GM12872 (cell line): ENCODE measurements at regions not wholly inside any gene's neighbourhood (a gene's known extent, or its start where the extent isn't known, plus 50 kb on each side); places are given as distances from the start of the nearest gene placed in this dataset.

Experiments used
- CTCF ChIP-seq: IDR thresholded peaks from 3 replicates; pipeline ENCODE4 v1.5.1; 2011; ENCODE audit warnings: low read depth, mild to moderate bottlenecking, low read length, moderate library complexity; ENCODE audit not compliant: insufficient read depth

DNA sequence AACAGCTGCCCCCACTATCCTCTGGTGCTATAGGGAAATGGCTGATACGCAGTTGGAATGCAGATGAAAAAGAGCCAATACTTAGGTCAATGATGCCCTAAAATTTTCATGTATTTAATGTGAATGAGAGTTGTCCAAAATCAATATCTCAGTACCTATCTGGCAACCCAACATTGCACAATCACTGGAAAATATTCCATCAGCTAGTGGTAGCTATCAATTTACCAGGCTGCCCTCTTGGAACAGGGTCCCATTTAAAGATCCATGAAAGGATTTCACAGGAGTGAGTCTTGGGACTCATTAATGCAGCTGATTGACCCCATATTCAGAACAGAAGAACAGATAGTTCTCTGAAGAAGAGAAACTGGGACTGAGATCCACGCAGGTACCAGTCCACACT lies 638.9 kb downstream of the SMARCA1 start:
- no peak for TF ChIP-seq CTCF

GRCh38 chrX:128883650-128884049 lies 639.6 kb downstream of the SMARCA1 start:
- TF ChIP-seq CTCF, result no peak

GRCh38 chrX:128870361-128870760 lies 652.9 kb downstream of the SMARCA1 start:
- no peak for TF ChIP-seq CTCF

DNA sequence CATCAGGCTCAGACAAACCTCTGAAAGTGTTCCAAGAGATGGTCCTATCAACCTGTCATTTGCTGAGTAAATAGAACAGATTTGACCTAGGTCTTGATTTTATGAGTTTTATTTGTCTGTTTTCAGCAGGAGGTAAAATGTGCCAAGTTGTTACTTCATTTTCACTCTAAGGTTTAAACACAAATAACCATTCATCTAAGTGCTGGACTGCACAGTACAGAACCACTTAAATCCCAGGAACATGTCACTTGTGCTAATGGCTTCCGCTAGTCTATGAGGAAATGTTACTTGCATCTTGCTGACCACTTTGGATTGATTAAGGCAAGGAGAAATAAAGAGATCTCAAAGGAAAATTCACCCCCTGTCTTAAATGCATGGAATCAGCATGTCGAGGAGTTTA lies 660.7 kb downstream of the SMARCA1 start:
- TF ChIP-seq CTCF, result no peak

DNA sequence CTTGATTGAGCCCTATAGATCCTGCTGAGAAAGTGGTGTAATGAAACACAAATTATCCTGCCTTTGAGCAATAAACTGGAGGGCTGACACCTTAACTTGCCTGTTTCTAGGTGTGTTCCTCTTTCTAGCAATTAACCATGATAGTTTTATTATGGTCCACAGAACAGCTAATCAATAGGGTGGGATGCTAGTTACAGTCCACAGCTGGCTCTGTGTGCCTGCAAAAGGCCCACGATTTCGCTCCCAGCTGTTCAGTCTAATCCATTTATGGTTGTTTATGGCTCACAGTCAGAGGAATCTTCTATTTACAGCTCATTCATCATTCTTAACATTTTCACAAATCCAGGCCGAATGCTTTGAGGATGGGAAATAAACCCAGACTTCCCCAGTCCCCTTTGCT lies 674.9 kb downstream of the SMARCA1 start:
- TF ChIP-seq CTCF, result no peak

GRCh38 chrX:128846385-128846784 lies 676.9 kb downstream of the SMARCA1 start:
- TF ChIP-seq CTCF, result no peak

DNA sequence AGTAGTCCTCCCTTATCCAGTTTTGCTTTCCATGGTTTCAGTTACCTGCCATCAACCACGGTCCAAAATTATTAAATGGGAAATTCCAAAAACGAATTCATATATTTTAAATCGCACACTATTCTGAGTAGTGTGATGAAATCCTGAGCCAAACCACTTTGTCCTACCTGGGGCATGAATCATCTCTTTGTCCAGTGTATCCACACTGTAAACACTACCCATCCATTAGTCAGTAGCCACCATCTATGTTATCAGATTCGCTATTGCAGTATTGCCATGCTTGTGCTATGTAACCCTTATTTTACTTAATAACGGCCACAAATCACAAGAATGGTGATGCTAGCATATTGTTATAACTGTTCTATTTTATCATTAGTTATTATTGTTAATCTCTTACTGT lies 704.6 kb downstream of the SMARCA1 start:
- TF ChIP-seq CTCF, result no peak

- TF ChIP-seq CTCF, result peak; percentile 37; the same call in 1 of the 3 replicates
These were observed 706.4 kb downstream of the SMARCA1 start for GRCh38 chrX:128816919-128817318.
